ENCODE measurements at regions not wholly inside any gene's neighbourhood (a gene's known extent, or its start where the extent isn't known, plus 50 kb on each side); places are given as distances from the start of the nearest gene placed in this dataset.

DNA sequence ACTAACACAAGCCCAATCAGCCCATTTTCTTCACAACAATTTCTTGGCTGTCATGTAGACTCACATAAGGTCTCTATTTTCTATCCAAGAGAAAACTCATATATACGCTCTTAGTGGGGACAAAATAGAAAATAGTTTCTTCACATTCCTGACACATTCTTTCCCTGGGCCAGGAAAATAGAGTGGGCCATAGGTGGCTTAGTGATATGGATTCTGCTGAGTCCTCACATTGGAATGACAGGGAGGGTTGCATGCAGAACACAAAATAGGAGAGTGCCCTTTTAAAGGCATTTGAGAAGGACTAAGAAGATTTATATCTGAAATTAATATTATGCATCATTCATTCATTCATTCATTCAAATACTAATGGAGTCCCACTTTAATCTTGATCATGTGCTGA lies 207.7 kb downstream of the LYPLAL1 start:
- no peaks in the 10 kb centered on the region for H3K36me3 ChIP-seq
- ATAC-seq (no peak), DNase-seq (no peak)
- TF ChIP-seq CTCF (IDR thresholded peaks at IDR 0.05 in 4 of 5, conservative IDR thresholded peaks at IDR 0.05 in 1 of 5) (no peak), POLR2A (IDR thresholded peaks at IDR 0.05) (no peak)
- no peak overlapping the region for H3K27ac ChIP-seq
- no peaks in the 10 kb centered on the region for H3K9me3 ChIP-seq
- H3K4me1 ChIP-seq, result peaks cover 0 to 3% of the 10 kb centered on the region in 2 donors
- intact Hi-C loops (cut with DNase I; ENCODE audit: low total_unique reads) (no loop called here), in situ Hi-C loops (cut with MboI; ENCODE audit: low sequenced_read_pairs in 4 of 4) (no loop called here)
- no peak overlapping the region for H3K4me3 ChIP-seq
- H3K27me3 ChIP-seq, result no peaks in the 10 kb centered on the region

- in situ Hi-C loops (cut with MboI; ENCODE audit: low sequenced_read_pairs in 4 of 4), result no loop called here
- H3K4me3 ChIP-seq, result no peak overlapping the region
- H3K27ac ChIP-seq, result no peak overlapping the region
- no peaks in the 10 kb centered on the region for H3K9me3 ChIP-seq
- TF ChIP-seq POLR2A (IDR thresholded peaks at IDR 0.05) (no peak), CTCF (IDR thresholded peaks at IDR 0.05 in 4 of 5, conservative IDR thresholded peaks at IDR 0.05 in 1 of 5) (no peak)
- intact Hi-C loops (cut with DNase I; ENCODE audit: low total_unique reads), result no loop called here
- DNase-seq, result no peak
- H3K27me3 ChIP-seq, result no peaks in the 10 kb centered on the region
- H3K4me1 ChIP-seq, result peaks cover 0 to under 1% of the 10 kb centered on the region in 2 donors
- no peaks in the 10 kb centered on the region for H3K36me3 ChIP-seq
- no peak for ATAC-seq
Measured at GRCh38 chr1:219380463-219380862, 206.8 kb downstream of the LYPLAL1 start.

DNA sequence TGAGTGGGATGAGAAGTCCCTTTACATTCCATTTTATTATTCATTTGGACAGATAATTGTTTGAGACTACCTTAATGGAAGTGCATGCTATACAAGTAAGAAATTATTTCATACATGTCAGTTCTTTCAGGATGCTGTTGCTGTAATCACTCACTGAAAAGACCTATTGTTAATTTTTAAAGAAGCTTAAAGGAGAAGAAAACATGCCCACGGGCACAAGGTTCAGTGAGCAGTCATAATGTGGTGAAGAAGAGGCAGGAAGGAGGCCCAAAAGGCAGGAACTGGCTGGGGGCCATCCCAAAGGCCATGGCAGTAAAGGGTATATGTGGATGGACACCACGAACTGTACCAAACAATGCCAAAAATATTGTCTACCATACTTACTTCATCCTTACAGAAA lies 206.0 kb downstream of the LYPLAL1 start:
- Histone ChIP-seq H3K4me1 (no peaks in the 10 kb centered on the region), H3K9me3 (no peaks in the 10 kb centered on the region), H3K36me3 (no peaks in the 10 kb centered on the region), H3K4me3 (no peak overlapping the region), H3K27me3 (no peaks in the 10 kb centered on the region), H3K27ac (no peak overlapping the region)
- intact Hi-C loops (cut with DNase I; ENCODE audit: low total_unique reads), result no loop called here
- DNase-seq (no peak), ATAC-seq (no peak)
- no peak for TF ChIP-seq POLR2A (IDR thresholded peaks at IDR 0.05)
- no peak for TF ChIP-seq CTCF (IDR thresholded peaks at IDR 0.05 in 4 of 5, conservative IDR thresholded peaks at IDR 0.05 in 1 of 5)
- in situ Hi-C loops (cut with MboI; ENCODE audit: low sequenced_read_pairs in 4 of 4), result no loop called here

- no peak overlapping the region for H3K27ac ChIP-seq
- no peaks in the 10 kb centered on the region for H3K36me3 ChIP-seq
- no peak for DNase-seq
- H3K4me3 ChIP-seq, result no peak overlapping the region
- ATAC-seq, result no peak
- no peaks in the 10 kb centered on the region for H3K9me3 ChIP-seq
- H3K27me3 ChIP-seq, result no peaks in the 10 kb centered on the region
- intact Hi-C loops (cut with DNase I; ENCODE audit: low total_unique reads), result no loop called here
- peaks cover 0 to 3% of the 10 kb centered on the region in 2 donors for H3K4me1 ChIP-seq
- in situ Hi-C loops (cut with MboI; ENCODE audit: low sequenced_read_pairs in 4 of 4), result no loop called here
- TF ChIP-seq CTCF (IDR thresholded peaks at IDR 0.05 in 4 of 5, conservative IDR thresholded peaks at IDR 0.05 in 1 of 5) (no peak), POLR2A (IDR thresholded peaks at IDR 0.05) (no peak)
Measured at GRCh38 chr1:219374636-219375035, 201.0 kb downstream of the LYPLAL1 start.

DNA sequence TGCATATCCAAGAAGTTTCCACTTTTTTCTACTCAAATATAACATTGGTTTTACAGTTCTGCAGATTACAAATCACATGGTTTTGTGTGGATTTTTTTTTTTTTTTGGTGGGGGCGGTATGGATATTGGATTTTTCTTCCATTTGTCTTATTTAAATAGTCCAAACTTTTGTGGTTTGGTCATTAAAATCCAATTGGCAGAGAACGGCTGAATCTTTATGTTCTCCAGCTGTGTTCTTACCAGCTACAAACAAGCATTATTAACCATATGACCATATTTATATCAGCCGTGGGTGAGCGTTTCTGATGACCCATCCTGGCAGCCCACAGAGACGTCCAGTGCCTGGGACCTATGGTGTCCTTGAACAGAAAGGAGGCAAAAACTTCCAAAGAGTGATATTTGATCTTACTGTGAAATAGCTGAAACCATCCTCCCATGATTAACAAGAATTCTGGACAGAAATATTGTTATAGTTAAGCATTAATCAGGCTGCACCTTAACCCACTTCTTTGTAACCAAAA lies 200.4 kb downstream of the LYPLAL1 start:
- intact Hi-C loops (cut with DNase I; ENCODE audit: low total_unique reads) (no loop called here), in situ Hi-C loops (cut with MboI; ENCODE audit: low sequenced_read_pairs in 4 of 4) (no loop called here)
- Histone ChIP-seq H3K4me1 (peaks cover 0 to 3% of the 10 kb centered on the region in 2 donors), H3K27ac (no peak overlapping the region), H3K4me3 (no peak overlapping the region), H3K36me3 (no peaks in the 10 kb centered on the region), H3K27me3 (no peaks in the 10 kb centered on the region), H3K9me3 (no peaks in the 10 kb centered on the region)
- ATAC-seq (no peak), DNase-seq (no peak)
- TF ChIP-seq POLR2A (IDR thresholded peaks at IDR 0.05) (no peak), CTCF (IDR thresholded peaks at IDR 0.05 in 4 of 5, conservative IDR thresholded peaks at IDR 0.05 in 1 of 5) (no peak)
